ENCODE measurements at regions not wholly inside any gene's neighbourhood (a gene's known extent, or its start where the extent isn't known, plus 50 kb on each side); places are given as distances from the start of the nearest gene placed in this dataset.

DNA sequence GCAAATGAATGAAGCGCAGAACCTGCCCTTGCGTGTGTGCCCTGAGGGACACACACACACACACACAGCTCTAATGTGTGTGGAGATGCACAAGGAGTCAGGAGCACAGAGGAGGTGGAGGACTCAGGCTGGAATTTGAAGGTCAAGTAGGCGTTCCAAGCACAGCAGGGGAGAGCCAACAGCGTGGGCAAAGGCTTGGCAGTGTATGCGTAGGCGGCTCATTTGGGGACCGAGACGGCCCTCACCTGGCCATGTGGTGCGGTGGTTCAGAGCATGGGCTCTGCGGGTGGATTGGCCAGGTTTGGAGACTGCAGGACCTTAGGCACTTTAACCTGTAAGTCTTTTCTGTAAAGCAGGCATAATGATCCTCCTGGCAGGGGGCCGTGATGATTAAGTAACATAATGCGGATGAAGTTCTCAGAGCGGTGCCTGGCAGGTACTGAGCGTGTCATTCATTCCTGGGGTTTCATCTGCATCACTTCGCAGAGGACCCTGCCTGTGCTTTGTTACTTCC is 69.5 kb upstream of the SLC24A4 start:
- TF ChIP-seq ESRRA (CRISPR knock-in tag; IDR thresholded peaks at IDR 0.05; ENCODE audit: borderline replicate concordance) = peak; percentile 66; the same call in 1 of the 2 replicates
- no peak for TF ChIP-seq JAZF1 (CRISPR knock-in tag; IDR thresholded peaks at IDR 0.05)
- TF ChIP-seq TEAD1 (CRISPR knock-in tag; IDR thresholded peaks at IDR 0.05) = peak; percentile 73; the same call in 1 of the 2 replicates
- TF ChIP-seq SP1 (CRISPR knock-in tag; conservative IDR thresholded peaks at IDR 0.05) = 0 out of 2 replicates have a peak, but pooled peaks have one; percentile 51
- TF ChIP-seq HMGA2 (CRISPR knock-in tag; IDR thresholded peaks at IDR 0.05) = no peak
- 0 out of 2 replicates have a peak, but pooled peaks have one; percentile 28 for TF ChIP-seq FOXP1 (CRISPR knock-in tag; IDR thresholded peaks at IDR 0.05; ENCODE audit: borderline replicate concordance)
- TF ChIP-seq, protein P1, sequence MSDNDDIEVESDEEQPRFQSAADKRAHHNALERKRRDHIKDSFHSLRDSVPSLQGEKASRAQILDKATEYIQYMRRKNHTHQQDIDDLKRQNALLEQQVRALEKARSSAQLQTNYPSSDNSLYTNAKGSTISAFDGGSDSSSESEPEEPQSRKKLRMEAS (CRISPR knock-in tag; IDR thresholded peaks at IDR 0.05) = 0 out of 2 replicates have a peak, but pooled peaks have one; percentile 33

DNA sequence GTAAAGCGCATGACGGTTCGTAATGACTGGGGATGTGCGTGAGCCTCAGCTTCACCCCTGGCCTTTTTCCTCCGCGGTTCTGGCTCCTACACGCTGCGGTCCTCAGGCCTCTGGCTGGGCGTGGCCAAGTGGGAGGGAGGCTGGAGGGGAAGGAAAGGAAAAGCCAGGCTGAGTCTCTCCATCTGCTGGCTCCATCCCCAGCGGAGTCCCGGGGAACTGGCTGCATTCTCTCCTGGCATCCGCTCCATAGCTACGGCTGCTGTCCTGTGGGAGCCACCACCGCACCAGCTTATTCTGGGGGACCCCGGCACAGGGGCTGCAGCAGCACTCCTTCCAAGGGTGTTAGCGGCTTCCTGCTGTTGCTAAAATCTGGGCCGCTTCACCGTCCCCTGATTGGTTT is 68.2 kb upstream of the SLC24A4 start:
- ChIA-PET POLR2A (no interaction called here), CTCF (interaction anchor here (0.8 to 1.6 kb wide), 4 partner anchors 9 to 432 kb away, joined by 3 to 7 read pairs (median 3); no protein-coding TSS in a partner anchor)
- Mint-ChIP-seq H3K9me3 (no peaks in the 10 kb centered on the region), H3K27me3 (ENCODE audit: low read depth) (peaks cover 38% of the 10 kb centered on the region), H3K36me3 (no peaks in the 10 kb centered on the region), H3K4me1 (peaks cover 33% of the 10 kb centered on the region), H3K4me3 (peak overlapping the region; percentile 55), H3K27ac (no peak overlapping the region)
- ATAC-seq = peak; percentile 59
- no peak for TF ChIP-seq SOX15 (CRISPR knock-in tag; IDR thresholded peaks at IDR 0.05)
- no peak for TF ChIP-seq ZNF671 (CRISPR knock-in tag; IDR thresholded peaks at IDR 0.05)
- TF ChIP-seq, protein P2, sequence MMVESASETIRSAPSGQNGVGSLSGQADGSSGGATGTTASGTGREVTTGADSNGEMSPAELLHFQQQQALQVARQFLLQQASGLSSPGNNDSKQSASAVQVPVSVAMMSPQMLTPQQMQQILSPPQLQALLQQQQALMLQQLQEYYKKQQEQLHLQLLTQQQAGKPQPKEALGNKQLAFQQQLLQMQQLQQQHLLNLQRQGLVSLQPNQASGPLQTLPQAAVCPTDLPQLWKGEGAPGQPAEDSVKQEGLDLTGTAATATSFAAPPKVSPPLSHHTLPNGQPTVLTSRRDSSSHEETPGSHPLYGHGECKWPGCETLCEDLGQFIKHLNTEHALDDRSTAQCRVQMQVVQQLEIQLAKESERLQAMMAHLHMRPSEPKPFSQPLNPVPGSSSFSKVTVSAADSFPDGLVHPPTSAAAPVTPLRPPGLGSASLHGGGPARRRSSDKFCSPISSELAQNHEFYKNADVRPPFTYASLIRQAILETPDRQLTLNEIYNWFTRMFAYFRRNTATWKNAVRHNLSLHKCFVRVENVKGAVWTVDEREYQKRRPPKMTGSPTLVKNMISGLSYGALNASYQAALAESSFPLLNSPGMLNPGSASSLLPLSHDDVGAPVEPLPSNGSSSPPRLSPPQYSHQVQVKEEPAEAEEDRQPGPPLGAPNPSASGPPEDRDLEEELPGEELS (CRISPR knock-in tag; IDR thresholded peaks at IDR 0.05) = 0 out of 2 replicates have a peak, but pooled peaks have one; percentile 21
- DNase-seq (ENCODE audit: low spot score) = peak; percentile 54

More for the DNA sequence above, 69.5 kb upstream of the SLC24A4 start:
- DNase-seq (ENCODE audit: low spot score) (peak; percentile 71), ATAC-seq (peak; percentile 90)
- Mint-ChIP-seq H3K9me3 (no peaks in the 10 kb centered on the region), H3K27ac (no peak overlapping the region), H3K4me1 (peaks cover 33% of the 10 kb centered on the region), H3K4me3 (peak overlapping the region; percentile 29; the same call in 1 of the 2 replicates), H3K36me3 (no peaks in the 10 kb centered on the region), H3K27me3 (ENCODE audit: low read depth) (peaks cover 38% of the 10 kb centered on the region)
- ChIA-PET POLR2A (no interaction called here), CTCF (interaction anchor here (0.6 to 1.4 kb wide), 2 partner anchors 11 to 106 kb away, joined by 3 read pairs; no protein-coding TSS in a partner anchor)

DNA sequence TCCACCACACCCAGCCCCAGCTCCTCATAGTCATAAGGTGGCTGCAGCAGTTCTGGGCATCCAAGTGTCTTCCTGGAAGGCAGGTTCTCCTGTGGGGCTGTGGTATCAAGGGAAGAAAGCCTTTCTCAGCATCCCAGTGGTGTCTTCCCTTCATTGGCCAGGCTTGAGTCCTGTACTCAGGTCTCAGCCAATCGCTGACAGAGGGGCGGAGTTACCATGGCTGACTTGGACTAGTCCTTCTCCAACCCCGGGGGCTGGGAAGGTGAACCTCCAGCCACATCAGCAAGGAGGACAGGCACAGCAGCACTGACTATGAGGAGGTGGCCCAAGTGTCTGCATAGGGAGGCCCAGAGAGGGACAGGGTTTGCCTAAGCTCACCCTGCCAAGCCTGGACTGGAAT is 64.0 kb upstream of the SLC24A4 start:
- Mint-ChIP-seq H3K9me3 (no peaks in the 10 kb centered on the region), H3K4me3 (no peak overlapping the region), H3K27ac (no peak overlapping the region), H3K4me1 (peaks cover 15% of the 10 kb centered on the region), H3K36me3 (no peaks in the 10 kb centered on the region), H3K27me3 (ENCODE audit: low read depth) (peaks cover 24% of the 10 kb centered on the region)
- peak; percentile 49 for TF ChIP-seq NFYB (CRISPR knock-in tag; conservative IDR thresholded peaks at IDR 0.05; ENCODE audit: low read depth)
- TF ChIP-seq, protein P3, sequence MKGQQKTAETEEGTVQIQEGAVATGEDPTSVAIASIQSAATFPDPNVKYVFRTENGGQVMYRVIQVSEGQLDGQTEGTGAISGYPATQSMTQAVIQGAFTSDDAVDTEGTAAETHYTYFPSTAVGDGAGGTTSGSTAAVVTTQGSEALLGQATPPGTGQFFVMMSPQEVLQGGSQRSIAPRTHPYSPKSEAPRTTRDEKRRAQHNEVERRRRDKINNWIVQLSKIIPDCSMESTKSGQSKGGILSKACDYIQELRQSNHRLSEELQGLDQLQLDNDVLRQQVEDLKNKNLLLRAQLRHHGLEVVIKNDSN (CRISPR knock-in tag; IDR thresholded peaks at IDR 0.05) = no peak
- no peak for TF ChIP-seq ZNF416 (CRISPR knock-in tag; IDR thresholded peaks at IDR 0.05)
- TF ChIP-seq, protein P4, sequence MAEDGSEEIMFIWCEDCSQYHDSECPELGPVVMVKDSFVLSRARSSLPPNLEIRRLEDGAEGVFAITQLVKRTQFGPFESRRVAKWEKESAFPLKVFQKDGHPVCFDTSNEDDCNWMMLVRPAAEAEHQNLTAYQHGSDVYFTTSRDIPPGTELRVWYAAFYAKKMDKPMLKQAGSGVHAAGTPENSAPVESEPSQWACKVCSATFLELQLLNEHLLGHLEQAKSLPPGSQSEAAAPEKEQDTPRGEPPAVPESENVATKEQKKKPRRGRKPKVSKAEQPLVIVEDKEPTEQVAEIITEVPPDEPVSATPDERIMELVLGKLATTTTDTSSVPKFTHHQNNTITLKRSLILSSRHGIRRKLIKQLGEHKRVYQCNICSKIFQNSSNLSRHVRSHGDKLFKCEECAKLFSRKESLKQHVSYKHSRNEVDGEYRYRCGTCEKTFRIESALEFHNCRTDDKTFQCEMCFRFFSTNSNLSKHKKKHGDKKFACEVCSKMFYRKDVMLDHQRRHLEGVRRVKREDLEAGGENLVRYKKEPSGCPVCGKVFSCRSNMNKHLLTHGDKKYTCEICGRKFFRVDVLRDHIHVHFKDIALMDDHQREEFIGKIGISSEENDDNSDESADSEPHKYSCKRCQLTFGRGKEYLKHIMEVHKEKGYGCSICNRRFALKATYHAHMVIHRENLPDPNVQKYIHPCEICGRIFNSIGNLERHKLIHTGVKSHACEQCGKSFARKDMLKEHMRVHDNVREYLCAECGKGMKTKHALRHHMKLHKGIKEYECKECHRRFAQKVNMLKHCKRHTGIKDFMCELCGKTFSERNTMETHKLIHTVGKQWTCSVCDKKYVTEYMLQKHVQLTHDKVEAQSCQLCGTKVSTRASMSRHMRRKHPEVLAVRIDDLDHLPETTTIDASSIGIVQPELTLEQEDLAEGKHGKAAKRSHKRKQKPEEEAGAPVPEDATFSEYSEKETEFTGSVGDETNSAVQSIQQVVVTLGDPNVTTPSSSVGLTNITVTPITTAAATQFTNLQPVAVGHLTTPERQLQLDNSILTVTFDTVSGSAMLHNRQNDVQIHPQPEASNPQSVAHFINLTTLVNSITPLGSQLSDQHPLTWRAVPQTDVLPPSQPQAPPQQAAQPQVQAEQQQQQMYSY (CRISPR knock-in tag; IDR thresholded peaks at IDR 0.05) = no peak
- DNase-seq (ENCODE audit: low spot score) (no peak), ATAC-seq (no peak)
- ChIA-PET CTCF (no interaction called here), POLR2A (no interaction called here)
